HEK293 (cell line): ENCODE measurements at regions not wholly inside any gene's neighbourhood (a gene's known extent, or its start where the extent isn't known, plus 50 kb on each side); places are given as distances from the start of the nearest gene placed in this dataset.

ENCODE experiments used
- CTCF ChIA-PET: fragments of 350-600 bp; formaldehyde crosslinking; extraction: SDS; loops from one replicate; lab custom pipeline; 2021; ENCODE audit warnings: antibody characterized with exemption; lab: Yijun Ruan, JAX
- POLR2A ChIA-PET: fragments of 300-600 bp; formaldehyde crosslinking; extraction: SDS; loops from one replicate; lab custom pipeline; 2020; ENCODE audit warnings: antibody characterized with exemption, inconsistent platforms; lab: Yijun Ruan, JAX
- H3K27ac ChIP-seq: fragments of 200-500 bp; sonication (Bioruptor generic); 2 replicates; pipeline ENCODE4 v1.5.1; 2014; ENCODE audit warnings: low read depth, low read length, control low read depth, inconsistent platforms; ENCODE audit errors: extremely low read depth
- H3K36me3 ChIP-seq, 2 experiments: fragments of 200-500 bp in 1 of 2; sonication (Bioruptor generic) in 1 of 2; 1 replicate in 1 of 2; 2 replicates in 1 of 2; pipeline ENCODE4 v1.5.1; 2014 to 2017; ENCODE audit warnings: inconsistent platforms in 2 of 2, low read length in 2 of 2; ENCODE audit not compliant: control insufficient read depth in 2 of 2, insufficient read depth in 1 of 2
- H3K4me1 ChIP-seq: fragments of 200-500 bp; sonication (Bioruptor generic); 2 replicates; pipeline ENCODE4 v1.5.1; 2014; ENCODE audit warnings: mild to moderate bottlenecking, low read length, inconsistent platforms; ENCODE audit not compliant: control insufficient read depth, insufficient read depth
- H3K4me3 ChIP-seq: 2 replicates; pipeline ENCODE4 v1.5.1; 2011; ENCODE audit warnings: low read depth, mild to moderate bottlenecking, control low read depth, low read length, moderate library complexity
- H3K9me3 ChIP-seq: fragments of 200-500 bp; sonication (Bioruptor generic); 2 replicates; pipeline ENCODE4 v1.5.1; 2014; ENCODE audit warnings: low read depth, low read length, inconsistent platforms; ENCODE audit not compliant: control insufficient read depth, insufficient read depth
- BCL11B ChIP-seq: fragments of 450-650 bp; formaldehyde crosslinking; IDR thresholded peaks from 2 replicates; pipeline ENCODE4 v1.5.1; 2016; ENCODE audit warnings: low read depth, missing biosample characterization, missing genetic modification characterization
- HOXA7 ChIP-seq: sonication (generic); formaldehyde crosslinking; IDR thresholded peaks from 2 replicates; pipeline ENCODE4 v1.8.1; 2022; ENCODE audit warnings: missing genetic modification reagents, borderline replicate concordance
- SCRT1 ChIP-seq: fragments of 450-650 bp; formaldehyde crosslinking; IDR thresholded peaks from 2 replicates; pipeline ENCODE4 v1.5.1; 2016; ENCODE audit warnings: missing biosample characterization, missing genetic modification characterization, borderline replicate concordance
- SP3 ChIP-seq: fragments of 450-650 bp; formaldehyde crosslinking; IDR thresholded peaks from 2 replicates; pipeline ENCODE4 v1.5.1; 2016; ENCODE audit warnings: missing biosample characterization, missing genetic modification characterization
- ZNF184 ChIP-seq: fragments of 450-650 bp; IDR thresholded peaks from 2 replicates; pipeline ENCODE4 v1.5.1; 2018; ENCODE audit warnings: missing biosample characterization, mild to moderate bottlenecking, missing genetic modification characterization
- ZNF211 ChIP-seq: fragments of 450-650 bp; formaldehyde crosslinking; IDR thresholded peaks from 2 replicates; pipeline ENCODE4 v1.5.1; 2016; ENCODE audit warnings: low read depth, missing biosample characterization, missing genetic modification characterization
- ZNF221 ChIP-seq: fragments of 450-650 bp; formaldehyde crosslinking; IDR thresholded peaks from 2 replicates; pipeline ENCODE4 v1.5.1; 2017; ENCODE audit warnings: missing biosample characterization, missing genetic modification characterization, borderline replicate concordance
- ZNF366 ChIP-seq: fragments of 450-650 bp; formaldehyde crosslinking; conservative IDR thresholded peaks from 2 replicates; pipeline ENCODE4 v1.5.1; 2016; ENCODE audit warnings: missing biosample characterization, missing genetic modification characterization
- ZNF518A ChIP-seq: fragments of 450-650 bp; formaldehyde crosslinking; conservative IDR thresholded peaks from 2 replicates; pipeline ENCODE4 v1.5.1; 2016; ENCODE audit warnings: low read depth, missing biosample characterization, missing genetic modification characterization
- ZNF561 ChIP-seq: fragments of 450-650 bp; IDR thresholded peaks from 2 replicates; pipeline ENCODE4 v1.5.1; 2018; ENCODE audit warnings: missing biosample characterization, missing genetic modification characterization, borderline replicate concordance
- ZNF585B ChIP-seq: fragments of 450-650 bp; formaldehyde crosslinking; IDR thresholded peaks from 2 replicates; pipeline ENCODE4 v1.5.1; 2016; ENCODE audit warnings: missing biosample characterization, missing genetic modification characterization
- ZNF660 ChIP-seq: fragments of 450-650 bp; IDR thresholded peaks from 2 replicates; pipeline ENCODE4 v1.5.1; 2018; ENCODE audit warnings: missing biosample characterization, mild to moderate bottlenecking, missing genetic modification characterization
- ZNF701 ChIP-seq: fragments of 450-650 bp; formaldehyde crosslinking; IDR thresholded peaks from 2 replicates; pipeline ENCODE4 v1.5.1; 2016; ENCODE audit warnings: missing biosample characterization, missing genetic modification characterization
- ZNF792 ChIP-seq: fragments of 450-650 bp; formaldehyde crosslinking; IDR thresholded peaks from 2 replicates; pipeline ENCODE4 v1.5.1; 2016; ENCODE audit warnings: missing biosample characterization, missing genetic modification characterization
- ZSCAN5A ChIP-seq: fragments of 450-650 bp; formaldehyde crosslinking; IDR thresholded peaks from 2 replicates; pipeline ENCODE4 v1.5.1; 2016; ENCODE audit warnings: missing biosample characterization, missing genetic modification characterization
- TF ChIP-seq, protein P1 (sequence below): fragments of 450-650 bp; formaldehyde crosslinking; IDR thresholded peaks from 2 replicates; pipeline ENCODE4 v1.5.1; 2016; ENCODE audit warnings: missing biosample characterization, missing genetic modification characterization
- TF ChIP-seq, protein P2 (sequence below): fragments of 450-650 bp; formaldehyde crosslinking; IDR thresholded peaks from 2 replicates; pipeline ENCODE4 v1.5.0; 2017; ENCODE audit warnings: missing biosample characterization, missing genetic modification characterization, borderline replicate concordance
- TF ChIP-seq, protein P3 (sequence below): fragments of 450-650 bp; formaldehyde crosslinking; IDR thresholded peaks from 2 replicates; pipeline ENCODE4 v1.5.1; 2016; ENCODE audit warnings: missing biosample characterization, missing genetic modification characterization

DNA sequence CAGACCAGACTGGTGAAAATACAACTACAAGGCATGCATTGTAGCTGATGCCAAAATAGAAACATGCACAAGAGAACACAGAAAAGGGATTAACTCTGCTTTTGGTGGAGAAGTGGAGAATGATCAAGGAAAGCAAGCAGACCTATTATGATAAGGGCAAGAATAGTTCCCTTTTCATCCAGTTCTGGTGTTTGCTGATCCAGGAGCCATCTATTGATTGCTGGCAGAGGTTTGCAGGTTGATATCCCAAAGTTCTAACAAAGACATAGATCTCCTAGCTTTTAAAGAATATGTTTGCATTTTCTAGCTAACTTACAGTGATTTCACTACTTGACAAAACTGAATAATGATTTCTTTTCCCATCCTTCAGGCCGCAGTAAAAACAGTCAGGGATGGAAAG lies 166.2 kb upstream of the CDKN3 start (continued):
- TF ChIP-seq ZNF184 (tag by site-specific recombination) (no peak), HOXA7 (CRISPR knock-in tag) (no peak), ZNF660 (tag by site-specific recombination) (no peak), SP3 (tag by site-specific recombination) (no peak), ZSCAN5A (tag by site-specific recombination) (no peak), ZNF701 (tag by site-specific recombination) (no peak)
- TF ChIP-seq, protein P1, sequence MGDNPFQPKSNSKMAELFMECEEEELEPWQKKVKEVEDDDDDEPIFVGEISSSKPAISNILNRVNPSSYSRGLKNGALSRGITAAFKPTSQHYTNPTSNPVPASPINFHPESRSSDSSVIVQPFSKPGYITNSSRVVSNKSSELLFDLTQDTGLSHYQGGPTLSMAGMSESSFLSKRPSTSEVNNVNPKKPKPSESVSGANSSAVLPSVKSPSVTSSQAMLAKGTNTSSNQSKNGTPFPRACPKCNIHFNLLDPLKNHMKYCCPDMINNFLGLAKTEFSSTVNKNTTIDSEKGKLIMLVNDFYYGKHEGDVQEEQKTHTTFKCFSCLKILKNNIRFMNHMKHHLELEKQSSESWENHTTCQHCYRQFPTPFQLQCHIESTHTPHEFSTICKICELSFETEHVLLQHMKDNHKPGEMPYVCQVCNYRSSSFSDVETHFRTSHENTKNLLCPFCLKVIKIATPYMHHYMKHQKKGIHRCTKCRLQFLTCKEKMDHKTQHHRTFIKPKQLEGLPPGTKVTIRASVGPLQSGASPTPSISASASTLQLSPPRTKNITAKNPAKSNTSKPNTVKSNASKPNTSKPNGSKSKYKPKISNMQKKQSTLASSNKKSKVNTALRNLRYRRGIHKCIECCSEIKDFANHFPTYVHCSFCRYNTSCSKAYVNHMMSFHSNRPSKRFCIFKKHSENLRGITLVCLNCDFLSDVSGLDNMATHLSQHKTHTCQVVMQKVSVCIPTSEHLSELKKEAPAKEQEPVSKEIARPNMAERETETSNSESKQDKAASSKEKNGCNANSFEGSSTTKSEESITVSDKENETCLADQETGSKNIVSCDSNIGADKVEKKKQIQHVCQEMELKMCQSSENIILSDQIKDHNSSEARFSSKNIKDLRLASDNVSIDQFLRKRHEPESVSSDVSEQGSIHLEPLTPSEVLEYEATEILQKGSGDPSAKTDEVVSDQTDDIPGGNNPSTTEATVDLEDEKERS (tag by site-specific recombination): no peak

DNA sequence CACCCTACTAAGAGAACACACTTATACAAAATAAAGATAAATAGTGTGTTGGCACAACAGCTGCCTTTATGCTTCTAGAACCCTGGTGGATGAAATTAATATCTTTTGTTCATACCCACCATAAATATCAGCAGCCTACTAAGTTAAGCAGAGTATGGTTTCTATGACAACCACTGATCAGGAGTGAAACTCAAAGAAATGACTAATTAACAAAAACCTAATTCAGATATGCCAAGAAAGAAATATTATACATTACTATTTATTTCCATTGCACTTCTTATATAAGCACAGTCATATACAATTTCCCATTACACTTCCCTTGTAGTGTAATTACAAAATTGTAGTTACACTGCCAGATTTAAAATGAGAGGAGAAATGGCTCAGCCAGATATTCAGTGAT lies 164.1 kb upstream of the CDKN3 start:
- Histone ChIP-seq H3K4me1 (no peaks in the 10 kb centered on the region), H3K4me3 (no peak overlapping the region), H3K36me3 (no peaks in the 10 kb centered on the region), H3K27ac (no peak overlapping the region), H3K9me3 (no peaks in the 10 kb centered on the region)
- ChIA-PET POLR2A (no interaction called here), CTCF (no interaction called here)
- TF ChIP-seq ZNF792 (no peak), ZNF221 (tag by site-specific recombination) (no peak), ZNF561 (tag by site-specific recombination) (no peak), ZNF211 (tag by site-specific recombination) (no peak)
- TF ChIP-seq, protein P2, sequence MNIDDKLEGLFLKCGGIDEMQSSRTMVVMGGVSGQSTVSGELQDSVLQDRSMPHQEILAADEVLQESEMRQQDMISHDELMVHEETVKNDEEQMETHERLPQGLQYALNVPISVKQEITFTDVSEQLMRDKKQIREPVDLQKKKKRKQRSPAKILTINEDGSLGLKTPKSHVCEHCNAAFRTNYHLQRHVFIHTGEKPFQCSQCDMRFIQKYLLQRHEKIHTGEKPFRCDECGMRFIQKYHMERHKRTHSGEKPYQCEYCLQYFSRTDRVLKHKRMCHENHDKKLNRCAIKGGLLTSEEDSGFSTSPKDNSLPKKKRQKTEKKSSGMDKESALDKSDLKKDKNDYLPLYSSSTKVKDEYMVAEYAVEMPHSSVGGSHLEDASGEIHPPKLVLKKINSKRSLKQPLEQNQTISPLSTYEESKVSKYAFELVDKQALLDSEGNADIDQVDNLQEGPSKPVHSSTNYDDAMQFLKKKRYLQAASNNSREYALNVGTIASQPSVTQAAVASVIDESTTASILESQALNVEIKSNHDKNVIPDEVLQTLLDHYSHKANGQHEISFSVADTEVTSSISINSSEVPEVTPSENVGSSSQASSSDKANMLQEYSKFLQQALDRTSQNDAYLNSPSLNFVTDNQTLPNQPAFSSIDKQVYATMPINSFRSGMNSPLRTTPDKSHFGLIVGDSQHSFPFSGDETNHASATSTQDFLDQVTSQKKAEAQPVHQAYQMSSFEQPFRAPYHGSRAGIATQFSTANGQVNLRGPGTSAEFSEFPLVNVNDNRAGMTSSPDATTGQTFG (tag by site-specific recombination): no peak

GRCh38 chr14:54241517-54241916 lies 155.3 kb upstream of the CDKN3 start:
- ChIA-PET CTCF (no interaction called here), POLR2A (no interaction called here)
- H3K4me3 ChIP-seq: no peak overlapping the region
- no peaks in the 10 kb centered on the region; the same call in 1 of the 2 replicates for H3K9me3 ChIP-seq
- no peaks in the 10 kb centered on the region for H3K36me3 ChIP-seq
- no peak overlapping the region for H3K27ac ChIP-seq
- TF ChIP-seq ZNF518A (no peak), ZNF792 (no peak), ZNF585B (tag by site-specific recombination) (peak; percentile 69), HOXA7 (CRISPR knock-in tag) (no peak), SCRT1 (tag by site-specific recombination) (no peak), ZNF366 (tag by site-specific recombination) (no peak), BCL11B (tag by site-specific recombination) (no peak)
- TF ChIP-seq, protein P3, sequence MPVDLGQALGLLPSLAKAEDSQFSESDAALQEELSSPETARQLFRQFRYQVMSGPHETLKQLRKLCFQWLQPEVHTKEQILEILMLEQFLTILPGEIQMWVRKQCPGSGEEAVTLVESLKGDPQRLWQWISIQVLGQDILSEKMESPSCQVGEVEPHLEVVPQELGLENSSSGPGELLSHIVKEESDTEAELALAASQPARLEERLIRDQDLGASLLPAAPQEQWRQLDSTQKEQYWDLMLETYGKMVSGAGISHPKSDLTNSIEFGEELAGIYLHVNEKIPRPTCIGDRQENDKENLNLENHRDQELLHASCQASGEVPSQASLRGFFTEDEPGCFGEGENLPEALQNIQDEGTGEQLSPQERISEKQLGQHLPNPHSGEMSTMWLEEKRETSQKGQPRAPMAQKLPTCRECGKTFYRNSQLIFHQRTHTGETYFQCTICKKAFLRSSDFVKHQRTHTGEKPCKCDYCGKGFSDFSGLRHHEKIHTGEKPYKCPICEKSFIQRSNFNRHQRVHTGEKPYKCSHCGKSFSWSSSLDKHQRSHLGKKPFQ (tag by site-specific recombination): no peak
- no peaks in the 10 kb centered on the region for H3K4me1 ChIP-seq
